Heart right ventricle (tissue), 16 donors: ENCODE measurements at regions not wholly inside any gene's neighbourhood (a gene's known extent, or its start where the extent isn't known, plus 50 kb on each side); places are given as distances from the start of the nearest gene placed in this dataset.

Experiments
- ATAC-seq, 8 donors: fragments of 200-7000 bp; cut with Tn5 transposase; one replicate each; pipeline ENCODE4 v1.9.1; 2020; ENCODE audit warnings: mild to moderate bottlenecking in 8 of 8, moderate library complexity in 8 of 8, moderate number of reproducible peaks in 1 of 8
- DNase-seq, 2 donors: peaks; one replicate each; pipeline ENCODE4 v3.0.0-alpha.2; 2020
- H3K27ac ChIP-seq, 10 donors: fragments of 200-600 bp; sonication (generic) in 2 of 10; one replicate each; pipeline versions ENCODE4 v1.5.0 to v1.8.0; 2020 to 2022; ENCODE audit warnings: mild to moderate bottlenecking in 3 of 10
- H3K27me3 ChIP-seq, 7 donors: fragments of 200-600 bp; one replicate each; pipeline ENCODE4 v1.8.0; 2021 to 2022; ENCODE audit warnings: mild to moderate bottlenecking in 2 of 7
- H3K36me3 ChIP-seq, 9 donors: fragments of 200-600 bp; sonication (generic) in 1 of 9; one replicate each; pipeline versions ENCODE4 v1.5.0 to v1.8.0; 2020 to 2022; ENCODE audit warnings: mild to moderate bottlenecking in 2 of 9
- H3K4me1 ChIP-seq, 9 donors: fragments of 200-600 bp; sonication (generic) in 1 of 9; one replicate each; pipeline versions ENCODE4 v1.5.0 to v1.8.0; 2020 to 2022; ENCODE audit warnings: mild to moderate bottlenecking in 4 of 9
- H3K4me3 ChIP-seq, 10 donors: fragments of 200-600 bp; sonication (generic) in 2 of 10; one replicate each; pipeline versions ENCODE4 v1.5.0 to v1.8.0; 2020 to 2022; ENCODE audit warnings: mild to moderate bottlenecking in 7 of 10, moderate library complexity in 2 of 10
- H3K9me3 ChIP-seq, 11 donors: fragments of 200-600 bp in 10 of 11; sonication (generic) in 2 of 11; one replicate each; pipeline versions ENCODE4 v1.5.0 to v1.8.0; 2013 to 2022; ENCODE audit warnings: mild to moderate bottlenecking in 2 of 11, control low read depth in 1 of 11, moderate library complexity in 1 of 11
- WGBS, 2 donors: extraction: QIAGEN DNeasy Blood & Tissue Kit; methylation state at CpG; one replicate each; pipeline ENCODE4 v1.1.7; 2013; ENCODE audit warnings: inconsistent platforms in 1 of 2; 5-methylcytosine and 5-hydroxymethylcytosine counted together
- intact Hi-C, 10 donors: fragments of 100-400 bp; cut with DNase I; formaldehyde crosslinking; loops; one replicate each; pipeline versions ENCODE4 v1.11.1 to v1.14.2; 2022
- TF ChIP-seq, protein P1 (sequence below), 9 donors: fragments of 200-600 bp; sonication (generic) in 2 of 9; IDR thresholded peaks; one replicate each; pipeline versions ENCODE4 v1.5.0 to v1.8.0; 2021 to 2022; ENCODE audit warnings: antibody characterized with exemption in 9 of 9, mild to moderate bottlenecking in 5 of 9, moderate library complexity in 1 of 9
- donor health status: Arrhythmogenic right ventricular cardiomyopathy.
- donor health status: ischemic (EF 13 %, LVEDD 7.1; RV severe dilation, severe dysfunction).
- donor health status: healthy with polysubstance abuse.
- donor health status: DM: no; HTN: yes; CAD: no.
- donor health status: DM: no; HTN: no; CAD: no.
- donor health status: ischemic (EF 25% LVEDD 6.9; RV normal size, moderate dysfunction).
- donor health status: ischemic (EF 25% LVEDD 5.7; RV mildly dilated, moderate dysfunction).
- donor health status: healthy.
- donor health status: DM: yes; HTN: yes; CAD: no.
- donor health status: Ischemic cardiomyopathy.
- donor health status: ischemic (EF 35%, LVEDD 5.7; RV mildly dilated, moderate dysfunction).
- donor health status: nonischemic (EF 11% LVEDD 7.7; RV severe dilation, severe dysfunction).
- donor health status: DM: yes; HTN: yes; CAD: no.
- donor health status: PGD.
- donor health status: ischemic (EF 29% LVEDD 5.4; RV normal size, mild dysfunction).
- donor health status: nonischemic (EF 23%, LVEDD 6.1; RV moderate dilation, normal function).

- WGBS, 2 donors, result 87 to 93% methylated on average over 3 of the region's 3 CpGs
- H3K27ac ChIP-seq, result no peak overlapping the region
- no peaks in the 10 kb centered on the region for H3K27me3 ChIP-seq
- peaks cover 0 to 19% (median 0%) of the 10 kb centered on the region in 11 donors for H3K9me3 ChIP-seq
- ATAC-seq, result no peak
- intact Hi-C loops, result no loop called here
- no peaks in the 10 kb centered on the region for H3K4me1 ChIP-seq
- TF ChIP-seq, protein P1, sequence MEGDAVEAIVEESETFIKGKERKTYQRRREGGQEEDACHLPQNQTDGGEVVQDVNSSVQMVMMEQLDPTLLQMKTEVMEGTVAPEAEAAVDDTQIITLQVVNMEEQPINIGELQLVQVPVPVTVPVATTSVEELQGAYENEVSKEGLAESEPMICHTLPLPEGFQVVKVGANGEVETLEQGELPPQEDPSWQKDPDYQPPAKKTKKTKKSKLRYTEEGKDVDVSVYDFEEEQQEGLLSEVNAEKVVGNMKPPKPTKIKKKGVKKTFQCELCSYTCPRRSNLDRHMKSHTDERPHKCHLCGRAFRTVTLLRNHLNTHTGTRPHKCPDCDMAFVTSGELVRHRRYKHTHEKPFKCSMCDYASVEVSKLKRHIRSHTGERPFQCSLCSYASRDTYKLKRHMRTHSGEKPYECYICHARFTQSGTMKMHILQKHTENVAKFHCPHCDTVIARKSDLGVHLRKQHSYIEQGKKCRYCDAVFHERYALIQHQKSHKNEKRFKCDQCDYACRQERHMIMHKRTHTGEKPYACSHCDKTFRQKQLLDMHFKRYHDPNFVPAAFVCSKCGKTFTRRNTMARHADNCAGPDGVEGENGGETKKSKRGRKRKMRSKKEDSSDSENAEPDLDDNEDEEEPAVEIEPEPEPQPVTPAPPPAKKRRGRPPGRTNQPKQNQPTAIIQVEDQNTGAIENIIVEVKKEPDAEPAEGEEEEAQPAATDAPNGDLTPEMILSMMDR (IDR thresholded peaks at IDR 0.05), result no peak
- no peaks in the 10 kb centered on the region for H3K36me3 ChIP-seq
- no peak overlapping the region for H3K4me3 ChIP-seq
- no peak for DNase-seq
Measured at GRCh38 chr12:24681570-24681969, 267.3 kb downstream of the BCAT1 start.

DNA sequence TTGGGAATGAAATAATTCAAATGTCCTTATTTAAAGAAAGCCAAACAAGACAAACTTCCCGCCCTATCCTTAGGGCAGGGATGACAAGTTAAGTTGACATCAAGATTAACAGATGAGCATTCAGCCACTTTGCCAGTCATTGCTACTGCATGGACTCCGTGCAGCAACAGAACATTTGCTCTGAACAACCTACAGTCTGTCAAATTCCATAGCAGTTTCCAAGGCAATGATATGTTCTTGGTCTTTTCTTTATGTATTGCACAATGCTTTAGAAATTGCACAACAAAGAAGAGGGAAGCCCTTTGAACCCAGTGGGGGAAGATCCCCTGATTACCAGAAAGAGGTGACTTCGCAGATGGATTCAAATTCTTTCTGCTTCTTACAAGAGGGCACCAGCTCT, 269.8 kb downstream of the BCAT1 start:
- Histone ChIP-seq H3K4me1 (no peaks in the 10 kb centered on the region), H3K36me3 (no peaks in the 10 kb centered on the region), H3K4me3 (no peak overlapping the region), H3K27ac (no peak overlapping the region), H3K27me3 (no peaks in the 10 kb centered on the region), H3K9me3 (peaks cover 0 to 19% (median 0%) of the 10 kb centered on the region in 11 donors)
- intact Hi-C loops, result no loop called here
- DNase-seq (no peak), ATAC-seq (peak in 1 of 8 donors; percentile 29)
- TF ChIP-seq, protein P1 (IDR thresholded peaks at IDR 0.05), result no peak
- 60 to 61% methylated on average over 3 of the region's 3 CpGs for WGBS, 2 donors

- no peak for DNase-seq
- 65 to 75% methylated on average over 2 of the region's 2 CpGs for WGBS, 2 donors
- peaks cover 0 to 14% (median 0%) of the 10 kb centered on the region in 11 donors for H3K9me3 ChIP-seq
- intact Hi-C loops, result no loop called here
- H3K36me3 ChIP-seq, result no peaks in the 10 kb centered on the region
- no peaks in the 10 kb centered on the region for H3K27me3 ChIP-seq
- H3K27ac ChIP-seq, result no peak overlapping the region
- TF ChIP-seq, protein P1 (IDR thresholded peaks at IDR 0.05), result no peak
- no peak overlapping the region for H3K4me3 ChIP-seq
- H3K4me1 ChIP-seq, result no peaks in the 10 kb centered on the region
- ATAC-seq, result no peak
Measured at GRCh38 chr12:24678436-24678835, 270.5 kb downstream of the BCAT1 start.

- ATAC-seq, result no peak
- WGBS, 2 donors, result 63 to 91% methylated on average over 2 of the region's 2 CpGs
- TF ChIP-seq, protein P1 (IDR thresholded peaks at IDR 0.05), result no peak
- Histone ChIP-seq H3K27me3 (no peaks in the 10 kb centered on the region), H3K36me3 (no peaks in the 10 kb centered on the region), H3K4me1 (no peaks in the 10 kb centered on the region), H3K27ac (no peak overlapping the region), H3K4me3 (no peak overlapping the region), H3K9me3 (peaks cover 0 to 4% (median 0%) of the 10 kb centered on the region in 11 donors)
- intact Hi-C loops, result no loop called here
- DNase-seq, result no peak
Measured at GRCh38 chr12:24668563-24668962, 280.3 kb downstream of the BCAT1 start.
